ENCODE measurements at regions not wholly inside any gene's neighbourhood (a gene's known extent, or its start where the extent isn't known, plus 50 kb on each side); places are given as distances from the start of the nearest gene placed in this dataset.

GRCh38 chr2:120828829-120829632 lies 93.4 kb downstream of the GLI2 start:
- no peak for TF ChIP-seq POLR2A (IDR thresholded peaks at IDR 0.05; ENCODE audit: low read length)
- TF ChIP-seq GATA1 (IDR thresholded peaks at IDR 0.05; ENCODE audit: low read depth, low read length), result no peak
- DNase-seq, result no peak

DNA sequence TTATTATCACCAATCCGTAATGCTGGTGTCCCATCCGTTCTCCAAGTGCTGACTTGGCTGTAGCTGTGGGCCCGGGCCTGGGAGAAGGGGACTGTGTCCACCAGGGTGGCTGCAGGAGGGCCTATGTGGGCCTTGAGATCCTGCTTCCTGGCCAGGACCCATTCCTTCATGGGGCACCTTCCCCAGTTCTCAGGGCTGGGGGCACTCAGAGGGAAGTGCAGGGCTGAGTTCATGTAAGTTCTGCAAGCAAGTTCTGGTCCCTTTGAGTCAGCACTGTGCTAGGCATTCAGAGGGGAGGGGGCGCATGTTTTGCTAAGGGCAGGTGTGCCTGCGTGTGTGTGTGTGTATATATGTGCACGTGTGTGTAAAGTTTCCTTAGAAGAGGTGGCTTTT lies 94.0 kb downstream of the GLI2 start:
- no peak for DNase-seq
- TF ChIP-seq POLR2A (IDR thresholded peaks at IDR 0.05; ENCODE audit: low read length), result no peak

DNA sequence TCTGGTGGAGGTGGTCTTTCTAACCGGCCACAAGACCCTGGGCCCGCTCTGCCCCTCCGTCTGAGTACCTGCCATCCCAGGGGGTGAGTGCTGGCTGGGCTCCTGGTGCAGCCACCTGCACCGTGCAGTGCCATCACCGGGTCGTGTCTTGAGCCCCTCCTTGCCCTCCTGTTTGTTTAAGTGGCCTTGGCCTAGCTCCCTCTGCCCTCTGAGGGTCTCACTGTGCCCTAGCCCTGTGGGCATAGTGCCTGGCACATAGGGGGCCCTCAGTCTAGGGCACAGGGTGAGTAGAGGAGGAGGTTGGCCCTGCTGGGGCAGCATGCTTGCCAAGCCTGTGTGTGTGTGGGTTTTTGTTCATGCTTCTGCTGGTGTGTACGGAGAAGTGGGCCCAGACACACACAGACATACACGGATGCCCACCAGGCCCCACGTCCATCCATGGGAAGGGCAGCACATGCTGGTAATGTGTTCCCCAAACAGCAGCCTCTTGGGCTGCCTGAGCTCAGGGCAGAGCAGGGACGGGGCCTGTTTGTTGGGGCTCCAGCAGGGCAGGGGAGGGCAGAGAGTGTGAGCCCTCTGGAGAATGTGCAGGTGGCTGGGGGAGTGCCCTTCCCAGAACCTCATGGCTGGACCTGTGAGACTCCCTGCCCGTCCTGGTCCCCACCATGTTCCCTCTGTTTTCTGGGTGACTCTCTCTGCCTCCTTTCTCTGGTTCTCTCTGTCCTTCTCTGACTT lies 94.6 kb downstream of the GLI2 start:
- no peak for DNase-seq
- no peak for TF ChIP-seq GATA1 (IDR thresholded peaks at IDR 0.05; ENCODE audit: low read depth, low read length)
- TF ChIP-seq POLR2A (IDR thresholded peaks at IDR 0.05; ENCODE audit: low read length), result no peak

- no peak for DNase-seq
- TF ChIP-seq POLR2A (IDR thresholded peaks at IDR 0.05; ENCODE audit: low read length) (no peak), GATA1 (IDR thresholded peaks at IDR 0.05; ENCODE audit: low read depth, low read length) (no peak)
These were observed 95.4 kb downstream of the GLI2 start for GRCh38 chr2:120831086-120831485.

DNA sequence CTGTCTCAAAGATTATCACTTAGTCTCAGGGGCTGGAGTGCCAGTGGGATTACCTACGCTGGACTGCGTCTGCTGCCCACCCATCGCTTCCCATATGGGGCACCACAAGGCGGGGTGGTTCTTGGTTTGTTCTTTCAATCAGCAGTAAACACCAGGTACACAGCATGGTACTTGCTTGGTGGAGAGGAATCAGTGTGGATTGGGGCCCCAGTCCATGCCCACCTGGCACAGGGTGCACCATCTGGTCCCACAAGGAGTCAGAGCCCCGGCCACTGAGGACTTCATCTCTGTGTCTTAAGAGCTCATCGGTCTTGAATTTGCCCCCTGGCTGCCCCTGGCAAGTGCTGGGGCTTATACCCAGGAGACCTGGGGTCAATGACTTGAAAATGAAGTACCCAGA lies 96.2 kb downstream of the GLI2 start:
- DNase-seq, result no peak

GRCh38 chr2:120832296-120833070 lies 96.8 kb downstream of the GLI2 start:
- TF ChIP-seq GATA1 (IDR thresholded peaks at IDR 0.05; ENCODE audit: low read depth, low read length) (no peak), POLR2A (IDR thresholded peaks at IDR 0.05; ENCODE audit: low read length) (no peak)
- no peak for DNase-seq

More for the DNA sequence above, 96.2 kb downstream of the GLI2 start:
- no peak for TF ChIP-seq GATA1 (IDR thresholded peaks at IDR 0.05; ENCODE audit: low read depth, low read length)
- TF ChIP-seq POLR2A (IDR thresholded peaks at IDR 0.05; ENCODE audit: low read length), result no peak

GRCh38 chr2:120833127-120833675 lies 97.5 kb downstream of the GLI2 start:
- DNase-seq, result no peak
- TF ChIP-seq POLR2A (IDR thresholded peaks at IDR 0.05; ENCODE audit: low read length), result no peak
- no peak for TF ChIP-seq GATA1 (IDR thresholded peaks at IDR 0.05; ENCODE audit: low read depth, low read length)

DNA sequence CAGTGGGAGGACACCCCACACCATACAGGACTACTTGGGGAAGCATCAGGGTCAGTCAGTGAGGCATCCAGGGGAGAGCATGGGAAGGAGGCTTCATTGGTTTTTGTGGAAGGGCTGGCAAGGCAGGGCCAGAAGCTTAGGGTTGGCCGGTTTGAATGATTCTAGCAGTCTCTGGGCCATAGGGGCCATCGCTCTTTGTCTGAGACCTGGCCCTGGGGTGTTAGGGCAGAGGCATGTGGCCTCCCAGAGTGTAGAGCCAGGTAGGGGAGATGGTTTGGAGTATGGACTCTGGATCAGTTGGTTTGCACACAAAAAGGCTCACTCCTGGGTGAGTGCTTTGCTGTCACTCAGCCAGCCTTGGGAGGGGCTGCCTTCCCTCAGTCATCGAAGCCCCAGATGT lies 98.5 kb downstream of the GLI2 start:
- DNase-seq, result no peak
- TF ChIP-seq POLR2A (IDR thresholded peaks at IDR 0.05; ENCODE audit: low read length) (no peak), GATA1 (IDR thresholded peaks at IDR 0.05; ENCODE audit: low read depth, low read length) (no peak)

GRCh38 chr2:120836281-120836680 lies 100.6 kb downstream of the GLI2 start:
- TF ChIP-seq POLR2A (IDR thresholded peaks at IDR 0.05; ENCODE audit: low read length) (no peak), GATA1 (IDR thresholded peaks at IDR 0.05; ENCODE audit: low read depth, low read length) (no peak)
- no peak for DNase-seq

- DNase-seq, result no peak
- TF ChIP-seq POLR2A (IDR thresholded peaks at IDR 0.05; ENCODE audit: low read length) (no peak), GATA1 (IDR thresholded peaks at IDR 0.05; ENCODE audit: low read depth, low read length) (no peak)
These were observed 105.3 kb downstream of the GLI2 start for GRCh38 chr2:120840795-120841487.

DNA sequence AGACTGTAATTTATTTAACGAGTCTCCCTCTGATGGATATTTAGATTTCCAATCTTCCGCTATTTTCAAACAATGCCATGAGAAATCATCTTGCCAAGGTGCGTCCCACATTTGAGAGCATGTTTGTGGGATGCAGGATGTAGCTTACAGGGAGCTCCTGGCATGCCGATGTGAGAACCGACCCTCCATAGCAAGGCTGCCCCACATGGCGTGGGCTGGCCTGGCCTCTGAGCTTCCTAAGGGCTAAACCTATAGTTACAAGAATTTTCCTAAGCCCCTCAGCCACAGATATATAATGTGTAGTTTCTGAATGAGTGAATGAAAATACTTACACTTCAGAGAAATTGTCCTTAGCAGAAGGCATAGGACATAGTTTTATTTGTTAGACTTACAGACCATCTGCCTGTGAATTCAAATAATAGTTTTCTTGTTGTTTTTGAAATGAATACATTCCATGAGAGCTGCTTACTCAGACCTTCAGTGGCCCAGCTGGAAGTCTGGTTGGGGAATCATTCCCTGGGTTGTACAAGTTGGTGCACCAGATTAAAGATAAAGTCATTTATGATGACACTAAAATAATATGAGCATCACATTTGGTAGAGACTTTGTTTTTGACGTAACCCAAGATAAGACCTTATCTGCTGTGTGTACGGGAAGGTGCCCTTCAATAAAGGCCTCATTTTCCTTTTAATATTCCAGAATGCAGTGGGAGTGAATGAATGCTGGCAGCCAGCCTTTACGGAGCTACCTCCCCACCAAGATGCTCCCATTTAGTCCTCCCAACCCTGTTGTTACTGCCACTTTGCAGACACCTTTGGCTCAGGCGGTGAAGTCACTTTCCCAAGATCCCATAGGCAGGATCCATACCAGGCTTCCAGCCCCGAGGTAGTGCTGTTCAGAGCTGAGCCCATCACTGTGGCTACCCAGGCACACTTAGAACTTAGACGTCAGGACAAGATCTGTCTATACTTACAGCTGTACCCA lies 107.1 kb downstream of the GLI2 start:
- no peak for DNase-seq
- TF ChIP-seq GATA1 (IDR thresholded peaks at IDR 0.05; ENCODE audit: low read depth, low read length) (no peak), POLR2A (IDR thresholded peaks at IDR 0.05; ENCODE audit: low read length) (no peak)

DNA sequence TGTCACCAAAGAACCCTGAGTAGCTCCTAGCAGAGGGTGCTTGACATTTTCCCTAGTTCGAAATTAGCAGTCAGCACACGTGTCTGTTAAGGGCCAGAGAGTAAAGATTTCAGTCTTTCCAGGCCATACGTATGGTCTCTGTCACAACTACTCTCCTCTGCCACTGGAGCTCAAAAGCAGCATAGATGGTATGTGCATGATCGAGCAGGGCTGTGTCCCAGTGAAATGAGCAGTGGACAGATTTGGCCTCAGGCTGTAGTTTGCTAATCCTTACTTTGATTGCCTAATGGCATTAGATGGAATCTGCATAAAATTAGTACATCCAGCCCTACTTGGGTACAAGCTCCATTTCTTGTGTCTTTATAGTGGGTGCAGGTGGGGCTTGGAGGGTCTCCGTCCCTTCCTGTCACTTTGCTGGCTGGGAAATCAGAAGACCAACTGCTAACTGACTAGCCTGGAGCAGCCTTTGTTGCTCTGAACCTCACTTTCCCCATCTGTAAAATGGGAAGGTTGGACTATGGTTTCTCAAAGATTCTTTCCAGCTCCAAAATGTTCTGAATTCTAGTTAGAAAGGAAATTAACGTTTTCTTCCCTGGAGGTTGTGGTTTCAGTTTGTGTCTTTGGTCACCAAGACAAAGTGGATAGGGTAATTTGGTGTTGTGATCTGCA lies 108.5 kb downstream of the GLI2 start:
- DNase-seq, result no peak
- TF ChIP-seq POLR2A (IDR thresholded peaks at IDR 0.05; ENCODE audit: low read length) (no peak), GATA1 (IDR thresholded peaks at IDR 0.05; ENCODE audit: low read depth, low read length) (no peak)

Measured in erythroblast (primary cell).